Mammary epithelial cell (primary cell): ENCODE measurements at regions not wholly inside any gene's neighbourhood (a gene's known extent, or its start where the extent isn't known, plus 50 kb on each side); places are given as distances from the start of the nearest gene placed in this dataset.

ENCODE experiments used
- CTCF ChIP-seq, 2 donors: IDR thresholded peaks in 1 of 2; conservative IDR thresholded peaks in 1 of 2; 2 replicates each; pipeline ENCODE4 v1.5.1; 2011 to 2012; ENCODE audit warnings: inconsistent platforms in 2 of 2, low read length in 2 of 2, mild to moderate bottlenecking in 2 of 2, control low read depth in 1 of 2, low read depth in 1 of 2; ENCODE audit not compliant: insufficient read depth in 1 of 2; ENCODE audit errors: extremely low read depth in 1 of 2
- EZH2 ChIP-seq: IDR thresholded peaks from 2 replicates; pipeline ENCODE4 v1.6.1; 2012; ENCODE audit warnings: low read length, inconsistent platforms, borderline replicate concordance

GRCh38 chr10:118506671-118507590 is 88.5 kb downstream of the PRLHR start:
- TF ChIP-seq EZH2 (no peak), CTCF (conservative IDR thresholded peaks at IDR 0.05 in 1 of 2, IDR thresholded peaks at IDR 0.05 in 1 of 2; ENCODE audit: extremely low read depth in 1 of 2, insufficient read depth in 1 of 2, low read depth in 1 of 2, low read length in 2 of 2) (no peak)
